ENCODE measurements at regions not wholly inside any gene's neighbourhood (a gene's known extent, or its start where the extent isn't known, plus 50 kb on each side); places are given as distances from the start of the nearest gene placed in this dataset.
"Not testable (repeated sequence)": the region's sequence is repeated elsewhere in the genome, so short reads cannot be mapped to it uniquely, and the experiment has no call there.

DNA sequence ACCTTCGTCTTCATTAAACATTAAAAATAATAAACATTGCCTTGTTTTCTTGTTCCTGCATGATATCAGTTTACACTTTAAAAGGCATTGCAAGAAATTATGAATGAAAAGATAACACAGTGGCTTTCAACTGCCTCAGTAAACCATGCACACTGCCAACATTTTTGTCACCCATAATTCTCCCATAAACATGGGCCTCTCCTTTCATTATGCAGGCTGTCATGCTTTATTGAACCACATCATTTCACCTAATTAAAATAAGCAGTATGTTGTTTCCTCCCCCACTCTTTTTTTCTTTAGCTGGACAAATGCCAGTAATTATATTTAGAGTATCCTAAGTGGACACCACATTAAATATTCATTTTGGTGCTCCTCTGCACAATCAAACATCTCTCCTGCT is 1566.5 kb upstream of the SLC10A2 start:
- DNase-seq (ENCODE audit: low read depth in 2 of 2): no peak

DNA sequence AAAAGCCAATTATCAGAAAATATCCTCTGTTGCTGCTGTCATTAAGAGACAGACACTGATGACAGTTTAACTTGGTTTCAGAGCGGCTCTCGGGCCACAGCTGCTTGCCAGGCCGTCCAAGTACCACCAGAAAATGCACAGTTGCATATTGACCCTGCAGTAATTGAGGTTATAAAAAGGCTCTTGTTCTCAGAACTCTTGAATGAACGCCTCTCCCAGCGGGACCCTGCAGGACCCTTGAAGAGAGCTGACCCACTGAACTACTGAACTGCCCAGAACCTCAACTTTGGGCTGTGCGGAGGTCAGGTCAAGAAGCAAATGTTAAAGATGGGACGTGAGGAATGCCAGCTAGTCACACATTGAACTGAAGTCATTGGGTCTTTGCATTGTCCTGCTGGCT is 1559.0 kb upstream of the SLC10A2 start:
- H3K4me3 ChIP-seq (replicated peaks in 1 of 2; ENCODE audit: low read depth in 2 of 2, low read length in 2 of 2): no peak overlapping the region
- DNase-seq (ENCODE audit: low read depth in 2 of 2): no peak
- TF ChIP-seq, protein P1, sequence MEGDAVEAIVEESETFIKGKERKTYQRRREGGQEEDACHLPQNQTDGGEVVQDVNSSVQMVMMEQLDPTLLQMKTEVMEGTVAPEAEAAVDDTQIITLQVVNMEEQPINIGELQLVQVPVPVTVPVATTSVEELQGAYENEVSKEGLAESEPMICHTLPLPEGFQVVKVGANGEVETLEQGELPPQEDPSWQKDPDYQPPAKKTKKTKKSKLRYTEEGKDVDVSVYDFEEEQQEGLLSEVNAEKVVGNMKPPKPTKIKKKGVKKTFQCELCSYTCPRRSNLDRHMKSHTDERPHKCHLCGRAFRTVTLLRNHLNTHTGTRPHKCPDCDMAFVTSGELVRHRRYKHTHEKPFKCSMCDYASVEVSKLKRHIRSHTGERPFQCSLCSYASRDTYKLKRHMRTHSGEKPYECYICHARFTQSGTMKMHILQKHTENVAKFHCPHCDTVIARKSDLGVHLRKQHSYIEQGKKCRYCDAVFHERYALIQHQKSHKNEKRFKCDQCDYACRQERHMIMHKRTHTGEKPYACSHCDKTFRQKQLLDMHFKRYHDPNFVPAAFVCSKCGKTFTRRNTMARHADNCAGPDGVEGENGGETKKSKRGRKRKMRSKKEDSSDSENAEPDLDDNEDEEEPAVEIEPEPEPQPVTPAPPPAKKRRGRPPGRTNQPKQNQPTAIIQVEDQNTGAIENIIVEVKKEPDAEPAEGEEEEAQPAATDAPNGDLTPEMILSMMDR (IDR thresholded peaks at IDR 0.05; ENCODE audit: low read depth, low read length): no peak

More for the DNA sequence above, 1566.5 kb upstream of the SLC10A2 start:
- TF ChIP-seq, protein P1 (IDR thresholded peaks at IDR 0.05; ENCODE audit: low read depth, low read length): no peak
- H3K4me3 ChIP-seq (replicated peaks in 1 of 2; ENCODE audit: low read depth in 2 of 2, low read length in 2 of 2): no peak overlapping the region

DNA sequence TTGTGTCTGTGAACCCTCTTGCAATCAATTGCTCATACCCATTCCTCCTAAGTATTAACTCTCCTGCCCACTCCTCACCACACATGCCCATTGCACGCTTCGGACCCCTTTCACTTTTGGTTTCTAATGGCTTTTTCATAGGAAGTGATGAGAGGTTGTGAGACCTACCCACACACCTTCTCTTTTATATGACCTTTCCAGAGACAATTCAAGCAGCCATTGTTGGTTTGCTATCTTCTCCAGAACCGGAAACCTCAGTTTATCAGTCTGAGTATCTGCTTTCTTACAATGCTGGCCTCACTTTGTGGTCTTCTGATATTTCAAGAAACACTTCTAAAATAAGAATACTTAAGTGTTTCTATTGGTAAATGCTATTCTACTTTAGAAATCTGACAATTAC is 1550.8 kb upstream of the SLC10A2 start:
- TF ChIP-seq, protein P1 (IDR thresholded peaks at IDR 0.05; ENCODE audit: low read depth, low read length): no peak
- no peak for DNase-seq (ENCODE audit: low read depth in 2 of 2)
- no peak overlapping the region for H3K4me3 ChIP-seq (replicated peaks in 1 of 2; ENCODE audit: low read depth in 2 of 2, low read length in 2 of 2)

DNA sequence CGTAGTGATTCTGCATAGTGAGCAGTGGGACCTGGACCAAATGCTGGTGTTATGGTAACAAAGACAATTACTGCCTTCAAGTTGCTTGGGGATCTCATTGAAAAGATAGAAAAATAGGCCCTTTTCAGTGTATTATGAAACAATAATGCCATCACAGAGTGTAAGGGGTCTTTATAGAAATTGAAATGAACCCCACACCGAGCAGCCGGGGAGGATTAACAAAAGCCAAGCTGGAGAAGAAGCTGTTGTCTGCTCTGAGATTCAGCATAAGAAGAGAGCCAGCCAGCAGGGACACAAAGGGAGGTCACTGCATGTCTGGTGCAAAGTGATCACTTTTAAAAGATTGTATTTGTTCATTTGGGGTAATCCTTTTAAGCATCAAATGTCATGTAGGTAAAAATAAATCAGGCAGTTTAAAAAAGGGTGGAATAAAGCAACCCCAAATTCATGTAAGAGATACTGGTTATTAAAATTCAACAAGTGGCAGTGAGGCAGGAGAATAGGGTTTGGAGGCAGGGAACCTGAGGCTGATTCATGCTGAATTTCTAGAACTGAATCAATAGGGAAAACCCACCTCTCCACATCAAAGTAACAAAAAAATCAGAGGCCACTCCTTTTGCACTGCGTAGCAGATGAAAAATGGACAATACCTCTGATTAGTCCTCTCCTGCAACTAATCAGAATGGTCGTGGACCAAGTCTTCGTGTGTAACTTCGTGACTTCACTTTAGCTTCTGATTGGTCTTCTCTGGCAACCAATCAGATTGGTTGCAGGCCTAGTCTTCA is 1548.3 kb upstream of the SLC10A2 start:
- H3K4me3 ChIP-seq (replicated peaks in 1 of 2; ENCODE audit: low read depth in 2 of 2, low read length in 2 of 2): no peak overlapping the region
- DNase-seq (ENCODE audit: low read depth in 2 of 2): no peak
- TF ChIP-seq, protein P1 (IDR thresholded peaks at IDR 0.05; ENCODE audit: low read depth, low read length): no peak

DNA sequence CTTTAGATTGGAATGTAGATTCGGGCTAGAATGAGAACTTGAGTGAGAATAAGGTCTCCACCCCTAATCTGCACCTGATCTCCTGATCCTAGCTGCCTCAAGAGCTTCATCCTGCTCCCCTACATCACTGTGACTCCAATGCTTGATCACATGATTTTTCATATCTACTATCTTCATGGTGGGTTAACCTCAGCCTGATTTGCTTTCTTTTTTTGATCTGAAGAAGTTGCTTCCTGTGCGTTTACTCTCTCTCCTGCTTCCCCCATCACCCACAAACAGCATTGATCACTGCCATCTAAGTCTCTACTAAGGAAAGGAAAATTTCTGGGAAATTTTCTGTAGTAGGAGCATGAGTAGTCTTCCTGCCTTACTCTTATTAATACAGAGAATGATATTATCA is 1542.1 kb upstream of the SLC10A2 start:
- H3K4me3 ChIP-seq (replicated peaks in 1 of 2; ENCODE audit: low read depth in 2 of 2, low read length in 2 of 2): no peak overlapping the region
- TF ChIP-seq, protein P1 (IDR thresholded peaks at IDR 0.05; ENCODE audit: low read depth, low read length): no peak
- no peak for DNase-seq (ENCODE audit: low read depth in 2 of 2)

DNA sequence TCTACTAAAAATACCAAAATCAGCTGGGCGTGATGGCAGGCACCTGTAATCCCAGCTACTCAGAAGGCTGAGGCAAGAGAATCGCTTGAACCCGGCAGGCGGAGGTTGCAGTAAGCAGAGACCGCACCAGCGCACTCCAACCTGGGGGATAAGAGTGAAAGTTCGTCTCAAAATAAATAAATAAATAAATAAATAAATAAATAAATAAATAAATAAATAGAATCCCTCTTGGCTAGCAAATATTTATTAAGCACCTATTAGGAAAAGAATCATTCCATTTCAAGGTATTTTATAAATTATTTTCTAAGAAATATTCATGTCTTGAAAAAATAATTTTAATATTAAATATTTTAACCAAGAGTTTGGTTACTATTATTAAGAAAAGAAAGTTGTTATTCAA is 1539.2 kb upstream of the SLC10A2 start:
- not testable (repeated sequence) for DNase-seq (ENCODE audit: low read depth in 2 of 2); H3K4me3 ChIP-seq (replicated peaks in 1 of 2; ENCODE audit: low read depth in 2 of 2, low read length in 2 of 2)

DNA sequence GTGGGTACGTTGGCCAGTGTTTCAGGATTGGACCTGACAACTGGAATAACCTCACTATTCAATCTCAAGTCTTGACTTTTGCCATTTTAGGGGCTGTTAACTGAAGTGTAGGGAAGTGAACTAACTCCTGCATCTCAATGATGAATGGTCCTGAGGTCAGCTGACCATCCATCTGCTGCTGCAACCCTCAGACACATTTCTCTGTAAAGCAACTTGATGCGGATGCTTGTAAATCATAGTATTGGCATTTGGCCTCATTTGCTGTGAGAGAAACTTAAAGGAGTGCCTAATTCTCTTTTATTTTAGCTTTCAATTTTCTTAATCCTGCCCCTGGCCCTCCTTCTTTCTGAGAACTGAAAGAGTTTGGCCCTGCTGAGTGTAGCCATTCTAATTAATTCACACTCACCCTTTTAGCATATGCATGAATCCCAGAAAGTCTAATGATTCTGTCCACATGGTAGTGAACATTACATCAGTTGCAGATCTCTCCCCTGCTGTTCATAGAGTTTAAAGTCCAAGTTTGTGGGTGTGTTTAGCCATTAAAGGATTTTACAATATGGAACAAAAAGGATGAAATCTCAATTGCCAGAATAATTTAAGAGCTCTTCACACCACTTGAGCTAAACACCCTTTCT is 1531.4 kb upstream of the SLC10A2 start:
- no peak overlapping the region for H3K4me3 ChIP-seq (replicated peaks in 1 of 2; ENCODE audit: low read depth in 2 of 2, low read length in 2 of 2)
- TF ChIP-seq, protein P1 (IDR thresholded peaks at IDR 0.05; ENCODE audit: low read depth, low read length): no peak
- no peak for DNase-seq (ENCODE audit: low read depth in 2 of 2)
